ENCODE measurements at regions not wholly inside any gene's neighbourhood (a gene's known extent, or its start where the extent isn't known, plus 50 kb on each side); places are given as distances from the start of the nearest gene placed in this dataset.

DNA sequence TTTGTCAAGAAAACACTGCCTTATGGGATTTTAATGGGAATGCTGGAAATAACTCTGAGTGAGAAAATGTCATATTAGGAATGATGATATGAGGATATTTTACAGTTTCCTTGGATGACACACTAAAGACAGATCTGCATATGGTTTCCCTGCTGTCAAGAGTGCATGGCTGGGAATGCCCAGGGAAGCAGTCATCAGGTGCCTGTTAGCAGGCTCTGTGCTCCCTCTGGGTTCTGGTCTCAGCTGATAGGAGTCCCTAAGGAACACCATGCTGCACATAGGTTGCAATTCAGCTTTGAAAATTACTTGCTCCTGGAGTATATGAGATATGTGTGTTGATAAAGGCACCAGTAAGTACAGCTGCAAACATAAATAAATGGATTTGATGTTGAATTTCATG lies 1064.6 kb downstream of the TUSC7 start:
- CTCF ChIA-PET, result no interaction called here
- TF ChIP-seq EZH2 (IDR thresholded peaks at IDR 0.05; ENCODE audit: low read depth), result no peak
- TF ChIP-seq, protein P1, sequence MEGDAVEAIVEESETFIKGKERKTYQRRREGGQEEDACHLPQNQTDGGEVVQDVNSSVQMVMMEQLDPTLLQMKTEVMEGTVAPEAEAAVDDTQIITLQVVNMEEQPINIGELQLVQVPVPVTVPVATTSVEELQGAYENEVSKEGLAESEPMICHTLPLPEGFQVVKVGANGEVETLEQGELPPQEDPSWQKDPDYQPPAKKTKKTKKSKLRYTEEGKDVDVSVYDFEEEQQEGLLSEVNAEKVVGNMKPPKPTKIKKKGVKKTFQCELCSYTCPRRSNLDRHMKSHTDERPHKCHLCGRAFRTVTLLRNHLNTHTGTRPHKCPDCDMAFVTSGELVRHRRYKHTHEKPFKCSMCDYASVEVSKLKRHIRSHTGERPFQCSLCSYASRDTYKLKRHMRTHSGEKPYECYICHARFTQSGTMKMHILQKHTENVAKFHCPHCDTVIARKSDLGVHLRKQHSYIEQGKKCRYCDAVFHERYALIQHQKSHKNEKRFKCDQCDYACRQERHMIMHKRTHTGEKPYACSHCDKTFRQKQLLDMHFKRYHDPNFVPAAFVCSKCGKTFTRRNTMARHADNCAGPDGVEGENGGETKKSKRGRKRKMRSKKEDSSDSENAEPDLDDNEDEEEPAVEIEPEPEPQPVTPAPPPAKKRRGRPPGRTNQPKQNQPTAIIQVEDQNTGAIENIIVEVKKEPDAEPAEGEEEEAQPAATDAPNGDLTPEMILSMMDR (conservative IDR thresholded peaks at IDR 0.05), result no peak
- Histone ChIP-seq H3K9me3 (ENCODE audit: insufficient read depth, low read depth) (no peaks in the 10 kb centered on the region), H3K79me2 (ENCODE audit: low read depth) (no peaks in the 10 kb centered on the region), H4K20me1 (ENCODE audit: insufficient read depth) (no peaks in the 10 kb centered on the region), H3K27me3 (ENCODE audit: insufficient read depth, low read depth) (no peaks in the 10 kb centered on the region), H3K36me3 (ENCODE audit: low read depth) (no peaks in the 10 kb centered on the region), H2AFZ (no peak overlapping the region), H3K4me3 (no peak overlapping the region), H3K27ac (no peak overlapping the region), H3K9me2 (ENCODE audit: insufficient read depth) (peaks cover 3% of the 10 kb centered on the region; the same call in 1 of the 2 replicates), H3K4me2 (no peak overlapping the region), H3F3A (ENCODE audit: insufficient read depth, low read depth) (no peaks in the 10 kb centered on the region), H3K4me1 (replicated peaks; ENCODE audit: insufficient read depth) (no peaks in the 10 kb centered on the region)
- BruUV-seq (replicated peaks), result no TSS peak
- POLR2A ChIA-PET (ENCODE audit: unreplicated experiment), result no interaction called here
- intact Hi-C loops (cut with micrococcal nuclease; ENCODE audit: unreplicated experiment), result no loop called here
- no peak for DNase-seq

DNA sequence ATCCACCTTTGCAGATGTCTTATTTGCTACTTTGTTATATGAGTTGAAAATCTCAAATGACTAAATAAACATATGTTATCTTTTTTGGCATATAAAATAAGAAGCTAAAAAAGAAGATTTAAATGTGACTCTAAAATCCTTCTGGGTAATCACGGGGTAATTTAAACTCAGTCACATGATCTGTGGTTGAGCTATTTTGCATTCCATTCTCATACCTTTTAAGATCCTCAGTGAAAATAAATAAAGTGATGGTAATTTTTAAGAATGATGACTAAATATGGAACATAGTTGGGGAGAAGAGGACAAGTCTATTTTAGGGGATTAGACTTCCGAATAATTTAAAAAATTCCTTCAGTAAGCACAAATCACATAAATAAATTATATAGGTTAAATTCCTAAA lies 1076.8 kb downstream of the TUSC7 start:
- BruUV-seq (replicated peaks), result no TSS peak
- intact Hi-C loops (cut with micrococcal nuclease; ENCODE audit: unreplicated experiment), result no loop called here
- H3K27ac ChIP-seq, result no peak overlapping the region
- no peak for TF ChIP-seq EZH2 (IDR thresholded peaks at IDR 0.05; ENCODE audit: low read depth)
- TF ChIP-seq, protein P1 (conservative IDR thresholded peaks at IDR 0.05), result no peak
- no peaks in the 10 kb centered on the region for H3K27me3 ChIP-seq (ENCODE audit: insufficient read depth, low read depth)
- no peaks in the 10 kb centered on the region for H3K36me3 ChIP-seq (ENCODE audit: low read depth)
- POLR2A ChIA-PET (ENCODE audit: unreplicated experiment), result no interaction called here
- no peaks in the 10 kb centered on the region for H3K9me3 ChIP-seq (ENCODE audit: insufficient read depth, low read depth)
- no peak overlapping the region for H2AFZ ChIP-seq
- H3K4me3 ChIP-seq, result no peak overlapping the region
- no peaks in the 10 kb centered on the region for H3K4me1 ChIP-seq (replicated peaks; ENCODE audit: insufficient read depth)
- no peak for DNase-seq
- no peaks in the 10 kb centered on the region for H3K79me2 ChIP-seq (ENCODE audit: low read depth)
- CTCF ChIA-PET, result no interaction called here
- no peaks in the 10 kb centered on the region for H3F3A ChIP-seq (ENCODE audit: insufficient read depth, low read depth)
- no peaks in the 10 kb centered on the region for H3K9me2 ChIP-seq (ENCODE audit: insufficient read depth)
- H3K4me2 ChIP-seq, result no peak overlapping the region
- H4K20me1 ChIP-seq (ENCODE audit: insufficient read depth), result no peaks in the 10 kb centered on the region

- Histone ChIP-seq H3K27ac (no peak overlapping the region), H4K20me1 (ENCODE audit: insufficient read depth) (no peaks in the 10 kb centered on the region), H3K79me2 (ENCODE audit: low read depth) (no peaks in the 10 kb centered on the region), H2AFZ (no peak overlapping the region), H3K4me2 (no peak overlapping the region), H3K4me3 (no peak overlapping the region), H3K4me1 (replicated peaks; ENCODE audit: insufficient read depth) (no peaks in the 10 kb centered on the region), H3K9me2 (ENCODE audit: insufficient read depth) (no peaks in the 10 kb centered on the region), H3K9me3 (ENCODE audit: insufficient read depth, low read depth) (no peaks in the 10 kb centered on the region), H3K27me3 (ENCODE audit: insufficient read depth, low read depth) (no peaks in the 10 kb centered on the region), H3K36me3 (ENCODE audit: low read depth) (no peaks in the 10 kb centered on the region), H3F3A (ENCODE audit: insufficient read depth, low read depth) (no peaks in the 10 kb centered on the region)
- ChIA-PET CTCF (no interaction called here), POLR2A (ENCODE audit: unreplicated experiment) (no interaction called here)
- intact Hi-C loops (cut with micrococcal nuclease; ENCODE audit: unreplicated experiment), result no loop called here
- BruUV-seq (replicated peaks), result no TSS peak
- no peak for DNase-seq
- TF ChIP-seq EZH2 (IDR thresholded peaks at IDR 0.05; ENCODE audit: low read depth), result no peak
- TF ChIP-seq, protein P1 (conservative IDR thresholded peaks at IDR 0.05), result no peak
Measured at GRCh38 chr3:117788061-117788460, 1078.5 kb downstream of the TUSC7 start.

Measured in PC-9 (cell line).